HG03442 (cell line): ENCODE measurements at regions not wholly inside any gene's neighbourhood (a gene's known extent, or its start where the extent isn't known, plus 50 kb on each side); places are given as distances from the start of the nearest gene placed in this dataset.
"Not testable (repeated sequence)": the region's sequence is repeated elsewhere in the genome, so short reads cannot be mapped to it uniquely, and the experiment has no call there.

Experiments
- ATAC-seq: cut with Tn5 transposase; IDR thresholded peaks from one replicate; pipeline ENCODE4 v1.9.1; 2021; ENCODE audit warnings: mild to moderate bottlenecking, moderate library complexity; ENCODE audit not compliant: unreplicated experiment

- no peak for ATAC-seq
Observed at GRCh38 chr11:25159341-25159740, 662.5 kb downstream of the LUZP2 start.

GRCh38 chr11:25163421-25163820 lies 666.6 kb downstream of the LUZP2 start:
- ATAC-seq = no peak

- ATAC-seq = no peak
Observed at GRCh38 chr11:25180187-25180586, 683.3 kb downstream of the LUZP2 start.

- no peak for ATAC-seq
Observed at GRCh38 chr11:25183411-25183810, 686.6 kb downstream of the LUZP2 start.

GRCh38 chr11:25197515-25197914 lies 700.7 kb downstream of the LUZP2 start:
- no peak for ATAC-seq

- no peak for ATAC-seq
Observed at GRCh38 chr11:25198704-25199103, 701.9 kb downstream of the LUZP2 start.

GRCh38 chr11:25200925-25201324 lies 704.1 kb downstream of the LUZP2 start:
- no peak for ATAC-seq

GRCh38 chr11:25206762-25207161 lies 709.9 kb downstream of the LUZP2 start:
- ATAC-seq = no peak

- no peak for ATAC-seq
Observed at GRCh38 chr11:25211635-25212254, 714.9 kb downstream of the LUZP2 start.

- ATAC-seq = no peak
Observed at GRCh38 chr11:25214535-25215176, 717.8 kb downstream of the LUZP2 start.

- no peak for ATAC-seq
Observed at GRCh38 chr11:25218036-25218435, 721.2 kb downstream of the LUZP2 start.

GRCh38 chr11:25225078-25225477 lies 728.2 kb downstream of the LUZP2 start:
- no peak for ATAC-seq

- ATAC-seq = no peak
Observed at GRCh38 chr11:25242928-25243327, 746.1 kb downstream of the LUZP2 start.

GRCh38 chr11:25244126-25244525 lies 747.3 kb downstream of the LUZP2 start:
- no peak for ATAC-seq

- no peak for ATAC-seq
Observed at GRCh38 chr11:25247336-25247735, 750.5 kb downstream of the LUZP2 start.

- ATAC-seq = no peak
Observed at GRCh38 chr11:25252854-25253253, 756.0 kb downstream of the LUZP2 start.

- ATAC-seq = not testable (repeated sequence)
Observed at GRCh38 chr11:25263861-25264260, 767.0 kb downstream of the LUZP2 start.

- no peak for ATAC-seq
Observed at GRCh38 chr11:25271301-25271700, 774.4 kb downstream of the LUZP2 start.

- ATAC-seq = no peak
Observed at GRCh38 chr11:25272214-25272613, 775.4 kb downstream of the LUZP2 start.

- not testable (repeated sequence) for ATAC-seq
Observed at GRCh38 chr11:25280821-25281220, 784.0 kb downstream of the LUZP2 start.

- no peak for ATAC-seq
Observed at GRCh38 chr11:25293166-25293565, 796.3 kb downstream of the LUZP2 start.

GRCh38 chr11:25298450-25298849 lies 801.6 kb downstream of the LUZP2 start:
- ATAC-seq = no peak

GRCh38 chr11:25309818-25310217 lies 813.0 kb downstream of the LUZP2 start:
- no peak for ATAC-seq
